Vagina (tissue), 2 donors: ENCODE measurements at regions not wholly inside any gene's neighbourhood (a gene's known extent, or its start where the extent isn't known, plus 50 kb on each side); places are given as distances from the start of the nearest gene placed in this dataset.

Experiments
- CTCF ChIP-seq, 3 experiments: fragments of 450-650 bp in 2 of 3; fragments of 200-600 bp in 1 of 3; sonication (generic) in 1 of 3; IDR thresholded peaks; one replicate each; pipeline ENCODE4 v1.5.1; 2017 to 2019; ENCODE audit warnings: antibody characterized with exemption in 3 of 3, mild to moderate bottlenecking in 2 of 3, moderate library complexity in 2 of 3
- POLR2A ChIP-seq, 2 donors: fragments of 450-650 bp; IDR thresholded peaks; one replicate each; pipeline ENCODE4 v1.6.1; 2017; ENCODE audit warnings: antibody characterized with exemption in 2 of 2, mild to moderate bottlenecking in 2 of 2, moderate library complexity in 2 of 2

- no peak for TF ChIP-seq CTCF (IDR thresholded peaks at IDR 0.05)
- TF ChIP-seq POLR2A (IDR thresholded peaks at IDR 0.05), result no peak
Observed at GRCh38 chr2:121919803-121920202, 164.4 kb downstream of the TSN start.
